ENCODE measurements at regions not wholly inside any gene's neighbourhood (a gene's known extent, or its start where the extent isn't known, plus 50 kb on each side); places are given as distances from the start of the nearest gene placed in this dataset.

GRCh38 chr1:114257554-114257953, 103.9 kb upstream of the SYT6 start:
- CTCF ChIA-PET: no interaction called here
- Histone ChIP-seq H3K79me2 (ENCODE audit: insufficient read depth, low read length) (no peaks in the 10 kb centered on the region), H3K4me1 (ENCODE audit: control insufficient read depth in 1 of 2, insufficient read depth in 2 of 2, low read length in 2 of 2) (no peaks in the 10 kb centered on the region), H3K36me3 (ENCODE audit: control insufficient read depth in 1 of 2, insufficient read depth in 2 of 2, low read length in 2 of 2) (no peaks in the 10 kb centered on the region), H3K9ac (ENCODE audit: low read length) (no peak overlapping the region), H3K27me3 (ENCODE audit: insufficient read depth, low read length) (peaks cover 26% of the 10 kb centered on the region; the same call in 1 of the 2 replicates), H3K4me2 (ENCODE audit: low read length) (no peak overlapping the region), H3K9me3 (ENCODE audit: control insufficient read depth in 1 of 2, insufficient read depth in 1 of 2, low read depth in 1 of 2, low read length in 2 of 2) (peaks cover 0 to 5% of the 10 kb centered on the region in 2 experiments; a peak in 1 of 4 replicates), H4K20me1 (ENCODE audit: insufficient read depth) (no peaks in the 10 kb centered on the region), H3K27ac (ENCODE audit: low read depth, low read length) (no peak overlapping the region), H3K9me2 (ENCODE audit: insufficient read depth) (no peaks in the 10 kb centered on the region), H2AFZ (ENCODE audit: low read depth, low read length, poor library complexity, severe bottlenecking) (no peak overlapping the region), H3K4me3 (replicated peaks in 1 of 2; ENCODE audit: low read depth in 1 of 2, low read length in 2 of 2) (no peak overlapping the region)
- RAD21 ChIA-PET (ENCODE audit: low non-redundant PET in 1 of 2, low total read pairs in 2 of 2, uncharacterized antibody in 2 of 2, unreplicated experiment in 2 of 2): no interaction called here
- ATAC-seq: no peak
- BruUV-seq (replicated peaks): no TSS peak
- intact Hi-C loops (cut with micrococcal nuclease): no loop called here
- no peak for DNase-seq (ENCODE audit: low read depth, low spot score)
- POLR2A ChIA-PET: no interaction called here
- TF ChIP-seq SRF (IDR thresholded peaks at IDR 0.05; ENCODE audit: low read depth) (no peak), POLR2AphosphoS5 (IDR thresholded peaks at IDR 0.05; ENCODE audit: low read depth, low read length) (no peak), EGR1 (IDR thresholded peaks at IDR 0.05; ENCODE audit: low read depth) (no peak), EZH2phosphoT487 (IDR thresholded peaks at IDR 0.05; ENCODE audit: borderline replicate concordance) (no peak), SP1 (IDR thresholded peaks at IDR 0.05; ENCODE audit: low read depth) (no peak), CBX3 (IDR thresholded peaks at IDR 0.05; ENCODE audit: low read depth) (no peak), ELF1 (IDR thresholded peaks at IDR 0.05; ENCODE audit: borderline replicate concordance, low read depth) (no peak), RAD21 (IDR thresholded peaks at IDR 0.05; ENCODE audit: low read depth) (no peak), EZH2 (IDR thresholded peaks at IDR 0.05) (no peak), ZNF274 (IDR thresholded peaks at IDR 0.05; ENCODE audit: low read depth, low read length) (no peak), SIN3A (IDR thresholded peaks at IDR 0.05; ENCODE audit: low read depth) (no peak), POLR2A (IDR thresholded peaks at IDR 0.05; ENCODE audit: borderline replicate concordance, extremely low read depth, insufficient read depth, insufficient read length) (no peak), TCF7L2 (IDR thresholded peaks at IDR 0.05; ENCODE audit: borderline replicate concordance, extremely low read depth, insufficient read depth, insufficient read length) (no peak)
- TF ChIP-seq, protein P1, sequence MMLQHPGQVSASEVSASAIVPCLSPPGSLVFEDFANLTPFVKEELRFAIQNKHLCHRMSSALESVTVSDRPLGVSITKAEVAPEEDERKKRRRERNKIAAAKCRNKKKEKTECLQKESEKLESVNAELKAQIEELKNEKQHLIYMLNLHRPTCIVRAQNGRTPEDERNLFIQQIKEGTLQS (IDR thresholded peaks at IDR 0.05): no peak
